HUES6 (cell line): ENCODE measurements at regions not wholly inside any gene's neighbourhood (a gene's known extent, or its start where the extent isn't known, plus 50 kb on each side); places are given as distances from the start of the nearest gene placed in this dataset.

Experiments
- H3K27ac ChIP-seq: 2 replicates; pipeline ENCODE4 v1.7.0; 2013; ENCODE audit warnings: low read depth, mild to moderate bottlenecking, low read length, inconsistent platforms
- H3K27me3 ChIP-seq: 2 replicates; pipeline ENCODE4 v1.6.1; 2013; ENCODE audit warnings: low read length; ENCODE audit not compliant: control insufficient read depth, insufficient read depth
- H3K36me3 ChIP-seq: 2 replicates; pipeline ENCODE4 v1.6.1; 2013; ENCODE audit warnings: low read length; ENCODE audit not compliant: control insufficient read depth, insufficient read depth
- H3K4me1 ChIP-seq: 2 replicates; pipeline ENCODE4 v1.6.1; 2013; ENCODE audit warnings: low read length; ENCODE audit not compliant: control insufficient read depth, insufficient read depth
- H3K4me3 ChIP-seq: 2 replicates; pipeline ENCODE4 v1.5.1; 2013; ENCODE audit warnings: low read depth, low read length
- H3K9ac ChIP-seq: one replicate; pipeline ENCODE4 v1.6.1; 2013; ENCODE audit warnings: mild to moderate bottlenecking, low read length
- H3K9me3 ChIP-seq: 2 replicates; pipeline ENCODE4 v1.6.1; 2013; ENCODE audit warnings: low read depth, low read length; ENCODE audit not compliant: control insufficient read depth, insufficient read depth

DNA sequence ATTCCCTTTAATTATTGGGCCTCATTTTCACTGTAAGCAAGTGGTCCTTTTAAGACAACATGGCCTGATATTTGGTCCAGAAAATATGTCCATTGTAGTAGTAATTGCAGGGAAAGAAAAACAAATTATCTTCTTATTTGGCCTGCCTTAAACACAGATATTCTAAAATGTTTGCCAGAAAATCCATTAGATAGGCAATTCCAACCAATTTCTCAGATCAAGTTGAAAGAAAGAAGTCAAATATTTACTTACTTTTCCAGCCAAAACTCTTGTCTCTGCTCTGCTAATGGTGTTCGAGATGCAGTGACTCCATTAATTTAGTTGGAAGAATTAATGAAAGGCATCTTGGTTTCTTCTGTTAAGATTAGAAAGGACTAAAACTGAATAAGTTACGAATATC lies 757.3 kb upstream of the IGFBP3 start:
- Histone ChIP-seq H3K9ac (no peak overlapping the region), H3K4me1 (no peaks in the 10 kb centered on the region), H3K4me3 (no peak overlapping the region), H3K36me3 (no peaks in the 10 kb centered on the region), H3K27ac (no peak overlapping the region), H3K9me3 (peaks cover 5% of the 10 kb centered on the region; the same call in 1 of the 2 replicates), H3K27me3 (no peaks in the 10 kb centered on the region)

DNA sequence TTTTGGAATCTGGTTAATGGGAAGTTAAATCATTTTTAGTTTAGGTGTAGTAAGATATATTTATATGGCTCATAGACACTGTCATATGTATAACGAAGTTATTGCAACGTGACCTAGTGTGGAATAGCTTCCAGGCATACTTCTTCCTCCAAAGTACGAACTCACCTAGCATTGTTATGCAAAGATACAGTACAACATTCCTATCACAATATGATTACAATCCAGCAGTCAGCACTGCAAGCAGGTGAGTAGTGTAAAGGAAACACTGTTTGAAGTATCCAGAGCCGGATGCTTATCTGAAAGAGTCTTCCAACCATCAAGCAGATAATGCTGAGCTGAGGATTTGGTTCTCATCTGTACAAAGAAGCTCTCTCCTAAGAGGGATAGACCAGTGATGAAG lies 754.4 kb upstream of the IGFBP3 start:
- H3K36me3 ChIP-seq: no peaks in the 10 kb centered on the region

GRCh38 chr7:46672861-46673260 lies 751.8 kb upstream of the IGFBP3 start:
- no peak overlapping the region for H3K27ac ChIP-seq
- H3K9ac ChIP-seq: no peak overlapping the region
- H3K9me3 ChIP-seq: peaks cover 5% of the 10 kb centered on the region; the same call in 1 of the 2 replicates
- H3K27me3 ChIP-seq: no peaks in the 10 kb centered on the region
- H3K4me3 ChIP-seq: no peak overlapping the region
- H3K36me3 ChIP-seq: no peaks in the 10 kb centered on the region
- peaks cover 6% of the 10 kb centered on the region for H3K4me1 ChIP-seq

More for the DNA sequence above, 754.4 kb upstream of the IGFBP3 start:
- Histone ChIP-seq H3K9ac (no peak overlapping the region), H3K9me3 (peaks cover 5% of the 10 kb centered on the region; the same call in 1 of the 2 replicates), H3K4me3 (no peak overlapping the region), H3K27ac (no peak overlapping the region), H3K4me1 (peaks cover 6% of the 10 kb centered on the region), H3K27me3 (no peaks in the 10 kb centered on the region)

DNA sequence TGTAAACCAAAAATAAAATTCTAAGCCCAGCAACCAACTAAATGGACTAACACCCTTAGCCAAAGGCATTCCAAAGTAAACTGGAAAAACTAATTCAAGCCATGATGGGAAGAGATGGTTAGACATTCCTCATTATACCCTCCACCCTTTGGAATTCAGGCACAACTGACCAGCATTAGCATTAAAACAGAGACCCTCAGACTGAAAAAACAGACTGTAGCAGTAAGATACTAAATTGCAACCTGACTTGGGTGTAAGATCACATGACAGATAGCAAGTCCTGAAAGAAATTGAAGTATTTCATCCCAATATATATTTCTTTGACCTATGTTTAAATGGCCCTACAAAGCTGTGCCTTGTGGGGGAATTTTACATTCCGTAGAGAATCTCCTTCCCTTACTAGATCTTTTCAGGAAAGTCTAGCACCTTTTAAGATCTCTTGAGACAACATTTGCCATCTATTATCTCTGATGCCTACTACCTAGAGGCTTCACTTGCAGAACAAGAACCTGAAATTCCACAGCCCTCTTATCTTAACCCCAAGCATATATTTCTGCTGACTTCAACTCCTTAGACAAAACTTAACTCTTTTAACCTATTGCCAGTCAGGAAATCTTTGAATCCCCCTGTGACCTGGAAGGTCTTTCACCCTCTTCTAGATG lies 750.2 kb upstream of the IGFBP3 start:
- no peak overlapping the region for H3K9ac ChIP-seq
- no peaks in the 10 kb centered on the region for H3K36me3 ChIP-seq
- H3K27ac ChIP-seq: 0 out of 2 replicates have a peak overlapping the region, but pooled peaks have one; percentile 32
- peaks cover 7% of the 10 kb centered on the region; the same call in 1 of the 2 replicates for H3K9me3 ChIP-seq
- no peaks in the 10 kb centered on the region for H3K27me3 ChIP-seq
- H3K4me3 ChIP-seq: no peak overlapping the region
- peaks cover 6% of the 10 kb centered on the region for H3K4me1 ChIP-seq

GRCh38 chr7:46669028-46669427 lies 748.0 kb upstream of the IGFBP3 start:
- no peak overlapping the region for H3K27ac ChIP-seq
- no peak overlapping the region for H3K9ac ChIP-seq
- peaks cover 6% of the 10 kb centered on the region for H3K4me1 ChIP-seq
- H3K4me3 ChIP-seq: no peak overlapping the region
- no peaks in the 10 kb centered on the region for H3K27me3 ChIP-seq
- H3K9me3 ChIP-seq: peaks cover 7% of the 10 kb centered on the region; the same call in 1 of the 2 replicates
- H3K36me3 ChIP-seq: no peaks in the 10 kb centered on the region

DNA sequence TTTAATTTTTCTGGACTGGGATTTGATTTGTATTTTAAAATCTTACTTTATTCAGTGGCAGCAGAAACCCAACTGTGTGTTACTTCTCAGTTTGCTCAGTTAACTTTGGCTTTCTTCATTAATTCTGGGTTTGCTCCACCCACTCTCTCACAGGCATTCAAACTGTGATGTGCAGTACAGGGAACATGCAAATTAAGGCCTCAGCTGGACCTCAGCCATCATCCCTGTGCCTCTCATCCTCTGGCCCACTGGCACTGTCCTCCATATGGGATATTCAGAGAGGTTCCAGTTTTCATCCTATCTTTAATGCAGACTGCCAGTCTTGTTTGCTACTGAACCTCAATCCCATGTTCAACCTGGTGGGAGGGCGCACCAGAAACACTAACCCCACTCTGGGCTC lies 743.4 kb upstream of the IGFBP3 start:
- Histone ChIP-seq H3K4me3 (no peak overlapping the region), H3K27me3 (no peaks in the 10 kb centered on the region), H3K9me3 (peaks cover 7% of the 10 kb centered on the region), H3K27ac (no peak overlapping the region), H3K9ac (no peak overlapping the region), H3K4me1 (no peaks in the 10 kb centered on the region), H3K36me3 (no peaks in the 10 kb centered on the region)

- Histone ChIP-seq H3K27me3 (no peaks in the 10 kb centered on the region), H3K27ac (no peak overlapping the region), H3K4me1 (no peaks in the 10 kb centered on the region), H3K4me3 (no peak overlapping the region), H3K36me3 (no peaks in the 10 kb centered on the region), H3K9me3 (peaks cover 18% of the 10 kb centered on the region), H3K9ac (no peak overlapping the region)
Observed at GRCh38 chr7:46663025-46663424, 742.0 kb upstream of the IGFBP3 start.

DNA sequence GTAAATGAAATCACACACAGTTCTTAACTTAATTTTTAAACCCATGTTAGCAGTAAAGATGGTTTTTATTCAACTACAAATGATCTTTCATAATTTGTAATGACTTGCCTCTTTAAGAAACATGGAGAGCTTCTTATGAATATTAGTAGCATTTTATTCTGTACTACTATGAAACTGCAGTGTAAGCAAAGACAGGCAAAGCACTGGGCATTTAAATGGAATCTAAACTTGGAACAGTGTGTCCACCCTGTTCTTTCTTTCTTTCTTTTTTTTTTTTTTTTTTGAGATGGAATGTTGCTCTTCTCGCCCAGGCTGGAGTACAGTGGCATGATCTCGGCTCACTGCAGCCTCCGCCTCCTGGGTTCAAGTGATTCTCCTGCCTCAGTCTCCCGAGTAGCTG lies 740.4 kb upstream of the IGFBP3 start:
- Histone ChIP-seq H3K4me3 (no peak overlapping the region), H3K4me1 (no peaks in the 10 kb centered on the region), H3K9ac (no peak overlapping the region), H3K27ac (no peak overlapping the region), H3K27me3 (no peaks in the 10 kb centered on the region), H3K36me3 (no peaks in the 10 kb centered on the region), H3K9me3 (peaks cover 12% of the 10 kb centered on the region)

GRCh38 chr7:46660402-46660980 lies 739.4 kb upstream of the IGFBP3 start:
- H3K27me3 ChIP-seq: no peaks in the 10 kb centered on the region
- H3K4me3 ChIP-seq: no peak overlapping the region
- no peaks in the 10 kb centered on the region for H3K36me3 ChIP-seq
- no peak overlapping the region for H3K27ac ChIP-seq
- H3K9ac ChIP-seq: no peak overlapping the region
- H3K9me3 ChIP-seq: peaks cover 12% of the 10 kb centered on the region
- no peaks in the 10 kb centered on the region for H3K4me1 ChIP-seq

- H3K9ac ChIP-seq: no peak overlapping the region
- H3K4me1 ChIP-seq: no peaks in the 10 kb centered on the region
- H3K4me3 ChIP-seq: no peak overlapping the region
- H3K27ac ChIP-seq: no peak overlapping the region
- H3K27me3 ChIP-seq: no peaks in the 10 kb centered on the region
- H3K9me3 ChIP-seq: peaks cover 12% of the 10 kb centered on the region
- H3K36me3 ChIP-seq: no peaks in the 10 kb centered on the region
Observed at GRCh38 chr7:46658281-46658680, 737.2 kb upstream of the IGFBP3 start.

- no peak overlapping the region for H3K4me3 ChIP-seq
- no peak overlapping the region for H3K9ac ChIP-seq
- H3K27ac ChIP-seq: no peak overlapping the region
- H3K4me1 ChIP-seq: no peaks in the 10 kb centered on the region
- peaks cover 12% of the 10 kb centered on the region for H3K9me3 ChIP-seq
- no peaks in the 10 kb centered on the region for H3K36me3 ChIP-seq
- no peaks in the 10 kb centered on the region for H3K27me3 ChIP-seq
Observed at GRCh38 chr7:46654546-46655443, 733.7 kb upstream of the IGFBP3 start.
